ENCODE measurements at regions not wholly inside any gene's neighbourhood (a gene's known extent, or its start where the extent isn't known, plus 50 kb on each side); places are given as distances from the start of the nearest gene placed in this dataset.
A peak's percentile ranks its signal among the peaks of the same experiment; 100 is the strongest.
"Not testable (repeated sequence)": the region's sequence is repeated elsewhere in the genome, so short reads cannot be mapped to it uniquely, and the experiment has no call there.

- ChIA-PET CTCF (no interaction called here), POLR2A (no interaction called here)
- H3K9me3 Mint-ChIP-seq (ENCODE audit: insufficient read depth) = peaks cover 2% of the 10 kb centered on the region
- H3K4me1 Mint-ChIP-seq (ENCODE audit: low read depth) = no peaks in the 10 kb centered on the region
- ATAC-seq (no peak), DNase-seq (no peak)
- no peaks in the 10 kb centered on the region for H3K27me3 Mint-ChIP-seq (ENCODE audit: low read depth)
- no peak overlapping the region for H3K27ac Mint-ChIP-seq
- no peak overlapping the region for H3K4me3 Mint-ChIP-seq
- H3K36me3 Mint-ChIP-seq (ENCODE audit: low read depth) = no peaks in the 10 kb centered on the region
Measured at GRCh38 chr3:6746443-6746842, 114.5 kb upstream of the GRM7 start.

DNA sequence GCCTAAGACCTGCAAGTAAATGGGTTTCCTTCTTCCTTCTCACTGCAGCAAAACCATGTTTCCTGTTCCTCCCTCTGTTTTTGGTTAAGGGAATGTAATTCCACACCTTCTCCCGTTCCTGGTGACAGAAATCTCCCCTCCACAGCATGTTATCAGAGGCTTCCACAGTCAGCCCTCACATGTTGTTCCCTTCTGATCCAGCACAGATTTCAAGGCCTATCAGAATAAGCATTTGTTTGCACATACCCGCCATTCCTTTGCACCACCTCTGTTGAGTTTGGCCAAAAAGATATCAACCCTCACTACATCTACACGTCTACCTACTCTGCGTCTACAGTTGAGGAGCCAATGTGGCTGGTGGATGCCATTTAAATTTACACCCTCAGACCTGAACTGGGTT, 113.9 kb upstream of the GRM7 start:
- Mint-ChIP-seq H3K4me3 (no peak overlapping the region), H3K4me1 (ENCODE audit: low read depth) (no peaks in the 10 kb centered on the region), H3K36me3 (ENCODE audit: low read depth) (no peaks in the 10 kb centered on the region), H3K27ac (no peak overlapping the region), H3K9me3 (ENCODE audit: insufficient read depth) (peaks cover 2% of the 10 kb centered on the region), H3K27me3 (ENCODE audit: low read depth) (no peaks in the 10 kb centered on the region)
- ChIA-PET POLR2A (no interaction called here), CTCF (no interaction called here)
- no peak for ATAC-seq
- no peak for DNase-seq

DNA sequence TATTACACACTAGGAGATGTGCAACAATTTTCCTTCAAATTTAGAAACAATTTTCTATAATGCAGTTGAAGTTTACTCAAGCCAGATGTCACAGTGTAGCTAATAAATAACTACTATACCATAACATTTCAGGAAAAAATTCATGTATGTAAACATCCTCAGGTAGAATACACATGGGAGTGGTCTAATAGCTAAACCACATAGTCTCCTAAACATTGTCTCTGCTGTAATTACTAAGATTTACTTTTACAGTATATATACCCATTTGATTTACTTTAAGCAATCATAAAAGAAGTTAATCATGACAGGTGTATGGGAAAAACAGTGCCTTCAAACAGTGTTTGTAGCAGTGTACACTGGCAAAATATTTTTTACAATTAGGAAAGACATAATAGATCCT, 110.1 kb upstream of the GRM7 start:
- Mint-ChIP-seq H3K27ac (no peak overlapping the region), H3K36me3 (ENCODE audit: low read depth) (no peaks in the 10 kb centered on the region), H3K9me3 (ENCODE audit: insufficient read depth) (peaks cover 11% of the 10 kb centered on the region), H3K4me3 (no peak overlapping the region), H3K27me3 (ENCODE audit: low read depth) (no peaks in the 10 kb centered on the region), H3K4me1 (ENCODE audit: low read depth) (no peaks in the 10 kb centered on the region)
- ATAC-seq (no peak), DNase-seq (no peak)
- ChIA-PET CTCF (no interaction called here), POLR2A (interaction anchor here (0.6 kb wide), 1 partner anchor 53 kb away, joined by 3 read pairs; no protein-coding TSS in a partner anchor)

DNA sequence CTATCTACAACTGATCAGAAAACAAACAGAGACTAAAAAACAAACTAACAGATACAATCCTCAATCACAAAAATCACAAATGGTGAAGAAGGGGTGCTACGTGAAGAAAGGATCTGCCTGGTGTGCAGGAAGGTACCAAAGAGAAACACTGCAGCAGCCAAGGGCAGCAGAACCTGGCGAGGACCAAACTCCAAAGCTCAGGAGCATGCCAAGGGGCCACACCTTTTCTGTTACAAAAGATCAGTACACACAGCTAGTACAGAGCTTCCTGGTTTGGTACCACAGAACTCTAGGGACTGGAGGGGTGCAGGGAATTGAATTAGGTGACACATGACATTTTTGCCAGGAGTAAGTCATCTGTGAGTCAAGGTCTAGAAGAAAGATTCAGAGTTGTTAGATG, 107.4 kb upstream of the GRM7 start:
- H3K9me3 Mint-ChIP-seq (ENCODE audit: insufficient read depth) = peaks cover 13% of the 10 kb centered on the region
- ChIA-PET CTCF (no interaction called here), POLR2A (no interaction called here)
- H3K36me3 Mint-ChIP-seq (ENCODE audit: low read depth) = no peaks in the 10 kb centered on the region
- H3K27ac Mint-ChIP-seq = no peak overlapping the region
- DNase-seq (no peak), ATAC-seq (no peak)
- H3K27me3 Mint-ChIP-seq (ENCODE audit: low read depth) = no peaks in the 10 kb centered on the region
- H3K4me3 Mint-ChIP-seq = no peak overlapping the region
- H3K4me1 Mint-ChIP-seq (ENCODE audit: low read depth) = no peaks in the 10 kb centered on the region

DNA sequence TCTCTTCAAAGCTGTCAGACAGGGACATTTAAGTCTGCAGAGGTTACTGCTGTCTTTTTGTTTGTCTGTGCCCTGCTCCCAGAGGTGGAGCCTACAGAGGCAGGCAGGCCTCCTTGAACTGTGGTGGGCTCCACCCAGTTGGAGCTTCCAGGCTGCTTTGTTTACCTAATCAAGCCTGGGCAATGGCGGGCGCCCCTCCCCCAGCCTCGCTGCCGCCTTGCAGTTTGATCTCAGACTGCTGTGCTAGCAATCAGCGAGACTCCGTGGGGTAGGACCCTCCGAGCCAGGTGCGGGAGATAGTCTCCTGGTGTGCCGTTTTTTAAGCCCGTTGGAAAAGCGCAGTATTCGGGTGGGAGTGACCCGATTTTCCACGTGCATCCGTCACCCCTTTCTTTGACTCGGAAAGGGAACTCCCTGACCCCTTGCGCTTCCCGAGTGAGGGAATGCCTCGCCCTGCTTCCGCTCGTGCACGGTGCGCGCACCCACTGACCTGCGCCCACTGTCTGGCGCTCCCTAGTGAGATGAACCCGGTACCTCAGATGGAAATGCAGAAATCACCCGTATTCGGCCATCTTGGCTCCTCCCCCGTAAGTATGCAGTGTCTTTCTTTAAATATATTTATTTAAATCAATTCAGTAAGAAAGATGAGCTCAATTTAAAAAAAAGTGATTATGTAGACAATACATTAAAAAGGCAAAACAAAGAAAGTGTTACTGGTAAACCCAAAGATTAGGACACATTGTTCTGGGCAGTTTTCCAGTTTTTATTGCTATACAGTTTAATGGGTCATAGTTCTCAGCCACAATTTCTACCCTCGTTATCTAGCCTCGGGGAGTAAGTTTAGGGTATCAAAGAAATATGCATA, 91.2 kb upstream of the GRM7 start:
- H3K4me3 Mint-ChIP-seq; CTCF ChIA-PET; ATAC-seq; H3K36me3 Mint-ChIP-seq (ENCODE audit: low read depth); H3K27me3 Mint-ChIP-seq (ENCODE audit: low read depth); H3K27ac Mint-ChIP-seq; POLR2A ChIA-PET; H3K9me3 Mint-ChIP-seq (ENCODE audit: insufficient read depth); H3K4me1 Mint-ChIP-seq (ENCODE audit: low read depth); DNase-seq: not testable (repeated sequence)

GRCh38 chr3:6770397-6770690, 90.6 kb upstream of the GRM7 start:
- ChIA-PET POLR2A (no interaction called here), CTCF (no interaction called here)
- ATAC-seq = no peak
- Mint-ChIP-seq H3K27ac (peak overlapping the region; percentile 32), H3K27me3 (ENCODE audit: low read depth) (no peaks in the 10 kb centered on the region), H3K9me3 (ENCODE audit: insufficient read depth) (no peaks in the 10 kb centered on the region), H3K4me1 (ENCODE audit: low read depth) (no peaks in the 10 kb centered on the region), H3K4me3 (no peak overlapping the region), H3K36me3 (ENCODE audit: low read depth) (no peaks in the 10 kb centered on the region)
- DNase-seq = no peak

- DNase-seq (no peak), ATAC-seq (no peak)
- no peaks in the 10 kb centered on the region for H3K27me3 Mint-ChIP-seq (ENCODE audit: low read depth)
- no peak overlapping the region for H3K27ac Mint-ChIP-seq
- H3K9me3 Mint-ChIP-seq (ENCODE audit: insufficient read depth) = no peaks in the 10 kb centered on the region
- no peaks in the 10 kb centered on the region for H3K36me3 Mint-ChIP-seq (ENCODE audit: low read depth)
- no peak overlapping the region for H3K4me3 Mint-ChIP-seq
- ChIA-PET CTCF (no interaction called here), POLR2A (no interaction called here)
- no peaks in the 10 kb centered on the region for H3K4me1 Mint-ChIP-seq (ENCODE audit: low read depth)
Measured at GRCh38 chr3:6771171-6771570, 89.7 kb upstream of the GRM7 start.

- H3K36me3 Mint-ChIP-seq (ENCODE audit: low read depth) = no peaks in the 10 kb centered on the region
- no peak for DNase-seq
- CTCF ChIA-PET = no interaction called here
- no peaks in the 10 kb centered on the region for H3K4me1 Mint-ChIP-seq (ENCODE audit: low read depth)
- H3K9me3 Mint-ChIP-seq (ENCODE audit: insufficient read depth) = no peaks in the 10 kb centered on the region
- POLR2A ChIA-PET = no interaction called here
- no peak overlapping the region for H3K27ac Mint-ChIP-seq
- ATAC-seq = no peak
- no peaks in the 10 kb centered on the region for H3K27me3 Mint-ChIP-seq (ENCODE audit: low read depth)
- H3K4me3 Mint-ChIP-seq = no peak overlapping the region
Measured at GRCh38 chr3:6779140-6779539, 81.8 kb upstream of the GRM7 start.

DNA sequence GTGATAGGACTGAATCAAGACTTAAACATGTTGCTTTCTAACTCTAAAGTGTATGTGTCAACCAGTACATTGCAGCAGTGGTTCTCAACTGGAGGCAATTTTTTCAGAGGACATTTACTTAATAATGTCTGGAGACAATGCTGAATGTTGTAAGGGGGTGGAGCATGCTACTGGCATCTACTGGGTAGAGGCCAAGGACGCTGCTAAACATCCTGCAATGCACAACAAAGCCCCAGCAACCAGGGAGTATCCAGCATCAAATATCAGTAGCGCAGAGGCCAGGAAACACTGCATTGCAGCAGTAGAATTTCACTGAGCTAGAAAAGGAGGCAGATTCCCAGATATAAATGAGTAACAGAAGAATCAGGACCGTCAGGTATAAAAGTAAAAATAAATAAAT, 79.8 kb upstream of the GRM7 start:
- H3K27ac Mint-ChIP-seq = no peak overlapping the region
- POLR2A ChIA-PET = no interaction called here
- no peaks in the 10 kb centered on the region for H3K9me3 Mint-ChIP-seq (ENCODE audit: insufficient read depth)
- no peaks in the 10 kb centered on the region for H3K4me1 Mint-ChIP-seq (ENCODE audit: low read depth)
- CTCF ChIA-PET = no interaction called here
- no peaks in the 10 kb centered on the region for H3K27me3 Mint-ChIP-seq (ENCODE audit: low read depth)
- no peak overlapping the region for H3K4me3 Mint-ChIP-seq
- no peaks in the 10 kb centered on the region for H3K36me3 Mint-ChIP-seq (ENCODE audit: low read depth)
- ATAC-seq = no peak
- no peak for DNase-seq

GRCh38 chr3:6785726-6786125, 75.2 kb upstream of the GRM7 start:
- ATAC-seq = no peak
- no peak for DNase-seq
- Mint-ChIP-seq H3K36me3 (ENCODE audit: low read depth) (no peaks in the 10 kb centered on the region), H3K4me3 (no peak overlapping the region), H3K27me3 (ENCODE audit: low read depth) (no peaks in the 10 kb centered on the region), H3K4me1 (ENCODE audit: low read depth) (no peaks in the 10 kb centered on the region), H3K27ac (no peak overlapping the region), H3K9me3 (ENCODE audit: insufficient read depth) (no peaks in the 10 kb centered on the region)
- ChIA-PET CTCF (no interaction called here), POLR2A (no interaction called here)

GRCh38 chr3:6791161-6791560, 69.8 kb upstream of the GRM7 start:
- Mint-ChIP-seq H3K27ac (no peak overlapping the region), H3K4me3 (no peak overlapping the region), H3K9me3 (ENCODE audit: insufficient read depth) (no peaks in the 10 kb centered on the region), H3K36me3 (ENCODE audit: low read depth) (no peaks in the 10 kb centered on the region), H3K4me1 (ENCODE audit: low read depth) (no peaks in the 10 kb centered on the region), H3K27me3 (ENCODE audit: low read depth) (no peaks in the 10 kb centered on the region)
- CTCF ChIA-PET = no interaction called here
- POLR2A ChIA-PET = no interaction called here
- ATAC-seq (no peak), DNase-seq (no peak)

- ATAC-seq (no peak), DNase-seq (peak; percentile 42)
- ChIA-PET POLR2A (no interaction called here), CTCF (no interaction called here)
- no peaks in the 10 kb centered on the region for H3K4me1 Mint-ChIP-seq (ENCODE audit: low read depth)
- no peaks in the 10 kb centered on the region for H3K36me3 Mint-ChIP-seq (ENCODE audit: low read depth)
- no peaks in the 10 kb centered on the region for H3K27me3 Mint-ChIP-seq (ENCODE audit: low read depth)
- H3K27ac Mint-ChIP-seq = no peak overlapping the region
- no peak overlapping the region for H3K4me3 Mint-ChIP-seq
- H3K9me3 Mint-ChIP-seq (ENCODE audit: insufficient read depth) = no peaks in the 10 kb centered on the region
Measured at GRCh38 chr3:6799264-6799915, 61.5 kb upstream of the GRM7 start.

DNA sequence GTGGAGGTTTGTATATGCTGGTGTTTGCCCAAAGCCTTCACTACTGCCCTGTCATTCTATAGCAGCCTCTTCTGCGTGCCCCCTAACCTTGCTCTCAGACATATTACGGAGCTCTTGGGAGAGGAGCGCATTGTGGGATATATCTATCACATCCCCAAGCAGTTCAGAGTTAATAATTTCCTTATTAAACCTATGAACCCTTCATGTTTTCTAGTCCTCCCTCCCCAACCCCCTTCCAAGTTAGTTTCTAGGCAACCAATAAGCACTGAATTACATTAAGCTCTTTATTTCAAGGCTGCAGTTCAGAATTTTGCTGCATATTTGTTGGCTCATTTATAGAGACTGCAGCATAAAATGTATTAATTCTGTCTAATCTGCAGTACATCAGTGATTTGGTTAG, 57.3 kb upstream of the GRM7 start:
- POLR2A ChIA-PET = interaction anchor here (0.6 kb wide), 1 partner anchor 52 kb away, joined by 3 read pairs; no protein-coding TSS in a partner anchor
- Mint-ChIP-seq H3K9me3 (ENCODE audit: insufficient read depth) (no peaks in the 10 kb centered on the region), H3K4me1 (ENCODE audit: low read depth) (no peaks in the 10 kb centered on the region), H3K36me3 (ENCODE audit: low read depth) (no peaks in the 10 kb centered on the region), H3K4me3 (no peak overlapping the region), H3K27me3 (ENCODE audit: low read depth) (no peaks in the 10 kb centered on the region), H3K27ac (no peak overlapping the region)
- DNase-seq (no peak), ATAC-seq (no peak)
- CTCF ChIA-PET = interaction anchor here (0.9 to 1.0 kb wide), 2 partner anchors 9 to 1378 kb away, joined by 3 read pairs; no protein-coding TSS in a partner anchor
